ENCODE measurements at regions not wholly inside any gene's neighbourhood (a gene's known extent, or its start where the extent isn't known, plus 50 kb on each side); places are given as distances from the start of the nearest gene placed in this dataset.

DNA sequence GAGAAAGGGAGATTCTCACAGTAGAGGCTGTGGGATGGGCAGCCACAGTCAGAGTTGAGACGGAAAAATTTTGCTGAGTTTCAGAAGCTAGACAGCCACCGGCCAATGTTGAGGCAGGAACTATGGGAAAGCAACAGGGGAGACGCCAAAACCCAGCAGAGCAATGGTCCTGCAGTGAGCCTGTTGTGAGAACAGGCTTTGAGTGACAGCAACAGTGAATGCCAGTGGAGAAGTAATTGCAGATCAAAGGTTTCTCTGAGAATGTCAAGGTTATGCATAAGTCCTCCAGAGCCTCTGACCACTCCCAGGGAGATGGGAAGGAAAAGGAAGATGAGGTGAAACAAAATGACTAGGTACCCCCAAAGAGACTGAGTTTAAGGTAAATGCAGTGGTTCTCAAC is 54.2 kb upstream of the DAAM1 start:
- Mint-ChIP-seq H3K36me3 (ENCODE audit: insufficient read depth in 1 of 3, low read depth in 3 of 3) (no peaks in the 10 kb centered on the region; a peak in 1 of 7 replicates), H3K27me3 (ENCODE audit: low read depth) (peaks cover 2% of the 10 kb centered on the region; the same call in 1 of the 2 replicates), H3K4me3 (no peak overlapping the region), H3K9me3 (no peaks in the 10 kb centered on the region), H3K27ac (no peak overlapping the region), H3K4me1 (peaks cover 5 to 6% of the 10 kb centered on the region in 2 experiments)
- no peaks in the 10 kb centered on the region for H3K9me3 ChIP-seq (ENCODE audit: control insufficient read depth, low read depth, low read length)
- no peak overlapping the region for H3K56ac ChIP-seq (ENCODE audit: insufficient read length, low read depth, low read length)
- H2BK20ac ChIP-seq (ENCODE audit: low read depth, low read length, poor library complexity, severe bottlenecking), result no peak overlapping the region
- no peak overlapping the region for H3K4ac ChIP-seq (ENCODE audit: low read depth, low read length)
- no peak overlapping the region for H2AK5ac ChIP-seq (ENCODE audit: insufficient read length, low read length)
- no peak overlapping the region for H2AFZ ChIP-seq (ENCODE audit: low read length)
- H2BK120ac ChIP-seq (ENCODE audit: low read depth, low read length, poor library complexity, severe bottlenecking), result no peak overlapping the region
- H4K91ac ChIP-seq (ENCODE audit: insufficient read length, low read depth, low read length), result no peak overlapping the region
- no peak overlapping the region for H3K14ac ChIP-seq (ENCODE audit: insufficient read depth, low read length)
- TF ChIP-seq, protein P1, sequence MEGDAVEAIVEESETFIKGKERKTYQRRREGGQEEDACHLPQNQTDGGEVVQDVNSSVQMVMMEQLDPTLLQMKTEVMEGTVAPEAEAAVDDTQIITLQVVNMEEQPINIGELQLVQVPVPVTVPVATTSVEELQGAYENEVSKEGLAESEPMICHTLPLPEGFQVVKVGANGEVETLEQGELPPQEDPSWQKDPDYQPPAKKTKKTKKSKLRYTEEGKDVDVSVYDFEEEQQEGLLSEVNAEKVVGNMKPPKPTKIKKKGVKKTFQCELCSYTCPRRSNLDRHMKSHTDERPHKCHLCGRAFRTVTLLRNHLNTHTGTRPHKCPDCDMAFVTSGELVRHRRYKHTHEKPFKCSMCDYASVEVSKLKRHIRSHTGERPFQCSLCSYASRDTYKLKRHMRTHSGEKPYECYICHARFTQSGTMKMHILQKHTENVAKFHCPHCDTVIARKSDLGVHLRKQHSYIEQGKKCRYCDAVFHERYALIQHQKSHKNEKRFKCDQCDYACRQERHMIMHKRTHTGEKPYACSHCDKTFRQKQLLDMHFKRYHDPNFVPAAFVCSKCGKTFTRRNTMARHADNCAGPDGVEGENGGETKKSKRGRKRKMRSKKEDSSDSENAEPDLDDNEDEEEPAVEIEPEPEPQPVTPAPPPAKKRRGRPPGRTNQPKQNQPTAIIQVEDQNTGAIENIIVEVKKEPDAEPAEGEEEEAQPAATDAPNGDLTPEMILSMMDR (conservative IDR thresholded peaks at IDR 0.05), result no peak
- no peak overlapping the region for H2BK5ac ChIP-seq (ENCODE audit: insufficient read length, low read length)
- no peaks in the 10 kb centered on the region for H4K20me1 ChIP-seq (ENCODE audit: control insufficient read depth, insufficient read depth, insufficient read length)
- no peak overlapping the region for H3K9ac ChIP-seq (ENCODE audit: extremely low read depth, insufficient read length, low read length)
- no peaks in the 10 kb centered on the region for H3K23me2 ChIP-seq (ENCODE audit: insufficient read length, low read depth, low read length, poor library complexity, severe bottlenecking)
- no peak overlapping the region for H2BK12ac ChIP-seq (ENCODE audit: insufficient read length, low read depth, low read length)
- H4K8ac ChIP-seq (replicated peaks; ENCODE audit: insufficient read length, low read depth, low read length), result no peak overlapping the region
- no peak overlapping the region for H2BK15ac ChIP-seq (ENCODE audit: low read depth, low read length)
- no peak overlapping the region for H3K27ac ChIP-seq (ENCODE audit: insufficient read length, low read depth, low read length)
- DNase-seq, result no peak
- no peaks in the 10 kb centered on the region for H3K79me1 ChIP-seq (ENCODE audit: insufficient read depth, low read depth, low read length, poor library complexity, severe bottlenecking)
- H3K79me2 ChIP-seq (ENCODE audit: insufficient read depth, low read length), result no peaks in the 10 kb centered on the region
- H3K18ac ChIP-seq (ENCODE audit: insufficient read length, low read depth, low read length), result no peak overlapping the region
- H3T11ph ChIP-seq (ENCODE audit: low read length), result no peak overlapping the region
- H3K23ac ChIP-seq (ENCODE audit: insufficient read length, low read depth, low read length), result no peak overlapping the region
- H3K4me1 ChIP-seq (ENCODE audit: insufficient read depth, low read length), result no peaks in the 10 kb centered on the region
- H3K4me2 ChIP-seq (ENCODE audit: insufficient read depth, insufficient read length, low read length), result no peak overlapping the region
- no peaks in the 10 kb centered on the region for H3K27me3 ChIP-seq (ENCODE audit: insufficient read depth, low read length)
- WGBS (ENCODE audit: extremely low coverage, insufficient read length, low lambda C conversion rate), result no CpG with 5 or more reads among the region's 3 CpGs
- H4K5ac ChIP-seq (ENCODE audit: insufficient read length, low read depth, low read length), result no peak overlapping the region
